Tibial artery (tissue), 4 donors: ENCODE measurements at regions not wholly inside any gene's neighbourhood (a gene's known extent, or its start where the extent isn't known, plus 50 kb on each side); places are given as distances from the start of the nearest gene placed in this dataset.
A peak's percentile ranks its signal among the peaks of the same experiment; 100 is the strongest.

Experiments used
- DNase-seq, 2 donors: peaks; one replicate each; pipeline ENCODE4 v3.0.0-alpha.2; 2019
- H3K27ac ChIP-seq, 2 donors: fragments of 200-600 bp; sonication (generic) in 1 of 2; 1 replicate in 1 of 2; 2 replicates in 1 of 2; pipeline ENCODE4 v1.5.1; 2018 to 2019; ENCODE audit warnings: mild to moderate bottlenecking in 1 of 2
- H3K27me3 ChIP-seq, 2 donors: fragments of 200-600 bp; sonication (generic) in 1 of 2; one replicate each; pipeline versions ENCODE4 v1.5.1 to v1.6.0; 2016 to 2019
- H3K36me3 ChIP-seq, 3 donors: fragments of 200-600 bp; sonication (generic) in 2 of 3; one replicate each; pipeline ENCODE4 v1.5.1; 2016 to 2019; ENCODE audit warnings: mild to moderate bottlenecking in 2 of 3
- H3K4me1 ChIP-seq, 4 donors: fragments of 200-600 bp; sonication (generic) in 2 of 4; 1 replicate in 3 of 4; 2 replicates in 1 of 4; pipeline ENCODE4 v1.5.1; 2016 to 2019
- H3K4me3 ChIP-seq, 2 donors: fragments of 200-600 bp; sonication (generic) in 1 of 2; 1 replicate in 1 of 2; 2 replicates in 1 of 2; pipeline ENCODE4 v1.5.1; 2018 to 2019; ENCODE audit warnings: mild to moderate bottlenecking in 2 of 2
- H3K9me3 ChIP-seq, 3 donors: fragments of 200-600 bp; sonication (generic) in 1 of 3; one replicate each; pipeline ENCODE4 v1.5.1; 2016 to 2019
- intact Hi-C: fragments of 100-400 bp; cut with DNase I; formaldehyde crosslinking; loops from one replicate; pipeline ENCODE4 v1.15.0; 2023; ENCODE audit warnings: low total_unique reads
- TF ChIP-seq, protein P1 (sequence below), 2 experiments: fragments of 200-600 bp in 1 of 2; fragments of 450-650 bp in 1 of 2; IDR thresholded peaks; one replicate each; pipeline ENCODE4 v1.5.1; 2017 to 2019; ENCODE audit warnings: antibody characterized with exemption in 2 of 2, mild to moderate bottlenecking in 1 of 2, moderate library complexity in 1 of 2

DNA sequence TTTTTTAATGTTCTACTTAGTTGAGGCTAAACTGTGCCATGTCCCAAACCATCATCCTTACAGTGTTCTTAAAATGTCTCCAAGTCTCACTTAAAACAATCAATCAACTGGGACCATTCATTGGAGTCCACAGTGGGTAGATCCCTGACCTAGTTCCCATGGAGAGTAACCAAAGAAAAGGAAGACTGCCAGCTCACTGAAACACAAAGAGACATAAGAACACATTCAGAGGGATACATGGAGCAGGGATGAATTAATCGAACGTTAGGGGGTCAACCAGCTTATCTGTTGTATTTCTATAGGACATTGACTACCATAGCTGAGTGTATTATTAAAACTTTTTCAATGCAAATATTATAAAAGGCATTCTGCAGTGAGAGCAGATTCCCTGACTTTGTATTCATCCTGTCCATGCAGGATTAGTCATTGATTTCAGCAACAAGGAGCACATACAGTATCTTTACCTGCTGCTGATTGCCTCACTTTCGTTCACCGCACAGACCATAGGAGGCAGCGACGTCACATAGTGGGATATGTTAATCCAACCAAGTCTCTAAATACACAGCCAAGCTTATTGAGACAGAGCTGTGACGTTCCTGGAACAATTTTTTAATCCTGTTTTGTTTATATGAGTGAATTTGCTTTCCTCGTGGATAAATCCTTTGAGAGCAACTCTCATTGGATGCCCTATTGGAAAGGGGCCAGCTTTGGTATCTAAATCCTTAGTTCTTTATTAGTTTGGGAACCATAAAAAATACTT is 364.9 kb upstream of the RBMS3 start:
- Histone ChIP-seq H3K27me3 (no peaks in the 10 kb centered on the region), H3K27ac (peak overlapping the region; percentile 59 to 67), H3K9me3 (no peaks in the 10 kb centered on the region), H3K4me3 (peak overlapping the region; percentile 32 to 42), H3K36me3 (no peaks in the 10 kb centered on the region), H3K4me1 (peaks cover 0 to 15% (median 9%) of the 10 kb centered on the region in 4 donors)
- intact Hi-C loops = loop anchor here (5.0 kb wide), 1 partner anchor 846 kb away; no protein-coding TSS in a partner anchor
- TF ChIP-seq, protein P1, sequence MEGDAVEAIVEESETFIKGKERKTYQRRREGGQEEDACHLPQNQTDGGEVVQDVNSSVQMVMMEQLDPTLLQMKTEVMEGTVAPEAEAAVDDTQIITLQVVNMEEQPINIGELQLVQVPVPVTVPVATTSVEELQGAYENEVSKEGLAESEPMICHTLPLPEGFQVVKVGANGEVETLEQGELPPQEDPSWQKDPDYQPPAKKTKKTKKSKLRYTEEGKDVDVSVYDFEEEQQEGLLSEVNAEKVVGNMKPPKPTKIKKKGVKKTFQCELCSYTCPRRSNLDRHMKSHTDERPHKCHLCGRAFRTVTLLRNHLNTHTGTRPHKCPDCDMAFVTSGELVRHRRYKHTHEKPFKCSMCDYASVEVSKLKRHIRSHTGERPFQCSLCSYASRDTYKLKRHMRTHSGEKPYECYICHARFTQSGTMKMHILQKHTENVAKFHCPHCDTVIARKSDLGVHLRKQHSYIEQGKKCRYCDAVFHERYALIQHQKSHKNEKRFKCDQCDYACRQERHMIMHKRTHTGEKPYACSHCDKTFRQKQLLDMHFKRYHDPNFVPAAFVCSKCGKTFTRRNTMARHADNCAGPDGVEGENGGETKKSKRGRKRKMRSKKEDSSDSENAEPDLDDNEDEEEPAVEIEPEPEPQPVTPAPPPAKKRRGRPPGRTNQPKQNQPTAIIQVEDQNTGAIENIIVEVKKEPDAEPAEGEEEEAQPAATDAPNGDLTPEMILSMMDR (IDR thresholded peaks at IDR 0.05) = no peak
- DNase-seq = peak in 1 of 2 donors; percentile 25

DNA sequence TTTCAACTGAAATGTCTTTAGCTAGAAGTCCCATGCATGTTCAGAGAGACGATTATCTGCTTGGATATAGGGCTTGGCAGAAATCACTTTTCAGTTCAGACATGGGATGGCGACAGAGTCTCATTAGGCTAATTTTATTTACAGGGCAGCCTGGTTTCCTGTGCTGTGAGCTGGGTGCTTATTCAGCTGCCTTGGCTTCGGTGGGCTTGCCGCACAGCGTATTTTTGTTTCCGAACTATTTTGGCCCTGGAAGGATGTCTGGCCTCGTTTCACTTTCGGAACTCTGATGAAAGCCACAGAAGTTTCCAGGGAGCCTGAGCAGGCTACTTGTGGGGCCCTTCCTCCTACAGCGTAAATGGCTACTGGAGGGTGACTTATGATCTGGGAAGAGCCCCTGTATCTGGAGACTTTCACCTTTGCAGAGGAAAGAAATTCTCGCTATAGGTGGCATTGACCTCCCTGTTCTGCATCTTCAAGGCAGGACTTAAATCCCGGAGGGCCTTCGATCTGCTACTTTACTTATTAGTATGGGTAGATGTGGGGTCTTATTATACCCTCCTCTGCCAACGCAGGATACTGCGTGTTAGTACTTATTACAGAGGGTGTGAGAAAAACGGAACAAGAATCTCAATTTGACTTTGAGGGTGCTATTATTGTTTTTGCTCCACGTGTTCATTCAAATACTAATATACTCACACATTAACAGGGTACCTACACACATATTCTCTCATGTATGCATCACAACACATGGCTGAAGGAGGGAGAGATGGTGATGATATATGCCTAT is 364.0 kb upstream of the RBMS3 start:
- TF ChIP-seq, protein P1 (IDR thresholded peaks at IDR 0.05) = peak; percentile 59 to 74
- intact Hi-C loops = loop anchor here (5.0 kb wide), 1 partner anchor 845 kb away; no protein-coding TSS in a partner anchor
- no peaks in the 10 kb centered on the region for H3K9me3 ChIP-seq
- no peaks in the 10 kb centered on the region for H3K36me3 ChIP-seq
- peak overlapping the region; percentile 59 to 67 for H3K27ac ChIP-seq
- H3K4me3 ChIP-seq = peak overlapping the region; percentile 32 to 42
- peaks cover 0 to 15% (median 9%) of the 10 kb centered on the region in 4 donors for H3K4me1 ChIP-seq
- H3K27me3 ChIP-seq = no peaks in the 10 kb centered on the region
- peak; percentile 74 to 83 for DNase-seq

DNA sequence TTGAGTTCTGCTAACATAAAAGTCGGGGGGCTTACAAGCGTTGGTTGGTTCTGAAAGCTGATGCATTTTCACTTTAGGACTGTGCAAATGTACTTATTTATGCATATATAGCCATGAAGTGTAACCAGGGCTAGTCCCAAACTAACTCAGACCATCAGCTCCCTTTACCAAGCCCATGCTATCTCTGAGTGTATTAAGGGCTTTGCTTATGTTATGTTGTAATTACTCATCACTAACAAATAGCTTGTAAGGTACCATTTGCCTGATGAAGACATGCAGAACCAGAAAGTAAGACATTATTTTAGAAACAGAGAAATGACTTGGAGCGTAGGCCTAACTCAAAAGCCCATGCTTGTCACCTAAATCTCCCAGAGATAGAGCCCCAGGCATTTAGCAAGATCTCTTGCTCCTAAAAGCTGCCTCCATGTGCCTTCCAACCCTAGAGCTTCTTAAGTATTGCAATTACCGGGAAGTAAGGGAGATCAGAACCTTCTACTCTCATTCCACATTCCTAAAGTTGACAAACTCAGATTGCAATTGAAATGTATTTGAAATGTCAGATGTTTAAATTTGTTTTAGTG is 362.9 kb upstream of the RBMS3 start:
- H3K27me3 ChIP-seq = no peaks in the 10 kb centered on the region
- intact Hi-C loops = loop anchor here (5.0 kb wide), 1 partner anchor 844 kb away; no protein-coding TSS in a partner anchor
- H3K4me1 ChIP-seq = peaks cover 0 to 15% (median 9%) of the 10 kb centered on the region in 4 donors
- no peak for DNase-seq
- peak overlapping the region in 1 of 2 donors; percentile 59 for H3K27ac ChIP-seq
- TF ChIP-seq, protein P1 (IDR thresholded peaks at IDR 0.05) = no peak
- no peak overlapping the region for H3K4me3 ChIP-seq
- no peaks in the 10 kb centered on the region for H3K9me3 ChIP-seq
- no peaks in the 10 kb centered on the region for H3K36me3 ChIP-seq

DNA sequence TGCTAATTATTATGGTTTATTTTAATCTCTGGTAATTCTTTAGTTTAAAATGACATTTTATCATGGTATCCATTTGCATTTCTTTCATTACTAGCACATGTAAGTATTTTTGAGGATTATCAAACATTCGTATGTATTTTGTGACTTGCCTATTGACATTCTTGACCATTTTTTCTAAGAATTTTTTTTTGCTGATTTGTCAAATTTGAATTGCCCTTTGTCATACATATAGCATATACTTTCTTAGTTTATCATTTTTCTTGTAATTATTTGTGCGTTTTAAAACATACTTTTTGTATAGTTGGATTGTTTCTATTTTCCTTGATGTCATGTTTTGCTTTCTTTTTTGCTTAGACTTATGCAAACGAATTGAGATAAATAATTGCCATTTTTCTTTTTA is 358.5 kb upstream of the RBMS3 start:
- H3K9me3 ChIP-seq = no peaks in the 10 kb centered on the region
- intact Hi-C loops = no loop called here
- H3K27me3 ChIP-seq = no peaks in the 10 kb centered on the region
- TF ChIP-seq, protein P1 (IDR thresholded peaks at IDR 0.05) = no peak
- H3K27ac ChIP-seq = no peak overlapping the region
- H3K36me3 ChIP-seq = no peaks in the 10 kb centered on the region
- no peak for DNase-seq
- no peaks in the 10 kb centered on the region for H3K4me1 ChIP-seq
- no peak overlapping the region for H3K4me3 ChIP-seq

DNA sequence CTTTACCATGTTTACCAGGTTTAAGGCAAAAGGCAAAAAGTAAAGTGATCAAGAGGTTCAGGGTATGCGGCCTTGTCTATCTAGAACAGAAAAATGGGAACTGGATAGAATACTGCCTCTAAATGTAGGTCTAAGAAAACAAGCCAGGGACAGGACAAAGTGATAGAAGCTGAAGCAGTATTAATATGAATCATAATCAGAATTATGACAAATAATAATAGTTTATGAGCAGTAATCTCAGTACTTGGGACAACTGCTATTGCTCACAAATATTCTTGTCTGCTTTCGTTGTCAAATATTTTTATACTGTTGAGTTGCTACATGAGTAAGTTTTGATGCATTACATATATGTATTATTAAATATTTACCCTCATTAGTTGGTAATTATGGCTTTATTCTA is 356.9 kb upstream of the RBMS3 start:
- H3K4me1 ChIP-seq = no peaks in the 10 kb centered on the region
- no peak for DNase-seq
- no peak overlapping the region for H3K27ac ChIP-seq
- intact Hi-C loops = no loop called here
- TF ChIP-seq, protein P1 (IDR thresholded peaks at IDR 0.05) = no peak
- H3K4me3 ChIP-seq = no peak overlapping the region
- H3K36me3 ChIP-seq = no peaks in the 10 kb centered on the region
- no peaks in the 10 kb centered on the region for H3K27me3 ChIP-seq
- no peaks in the 10 kb centered on the region for H3K9me3 ChIP-seq
